HFFc6 (cell line): ENCODE measurements at regions not wholly inside any gene's neighbourhood (a gene's known extent, or its start where the extent isn't known, plus 50 kb on each side); places are given as distances from the start of the nearest gene placed in this dataset.

Experiments used
- DNase-seq: peaks from one replicate; pipeline ENCODE4 v3.0.0-alpha.2; 2018
- H3K27ac Mint-ChIP-seq: 2 replicates; pipeline ENCODE4 v1.8.0; 2020; ENCODE audit warnings: mild to moderate bottlenecking, mixed read lengths
- H3K27me3 Mint-ChIP-seq: 2 replicates; pipeline ENCODE4 v1.8.0; 2021; ENCODE audit warnings: mild to moderate bottlenecking, moderate library complexity, mixed read lengths; ENCODE audit not compliant: insufficient read depth
- H3K36me3 Mint-ChIP-seq: 2 replicates; pipeline ENCODE4 v1.8.0; 2021; ENCODE audit warnings: low read depth, mixed read lengths
- H3K4me1 Mint-ChIP-seq: 2 replicates; pipeline ENCODE4 v1.8.0; 2020; ENCODE audit warnings: low read depth, mixed read lengths
- H3K4me3 Mint-ChIP-seq: 2 replicates; pipeline ENCODE4 v1.8.0; 2020; ENCODE audit warnings: mild to moderate bottlenecking, moderate library complexity, mixed read lengths
- H3K9me3 Mint-ChIP-seq: 2 replicates; pipeline ENCODE4 v1.8.0; 2020; ENCODE audit warnings: mild to moderate bottlenecking, mixed read lengths
- CTCF ChIP-seq: fragments of 200-600 bp; sonication (generic); IDR thresholded peaks from 2 replicates; pipeline ENCODE4 v1.5.0; 2021; ENCODE audit warnings: antibody characterized with exemption, mild to moderate bottlenecking

DNA sequence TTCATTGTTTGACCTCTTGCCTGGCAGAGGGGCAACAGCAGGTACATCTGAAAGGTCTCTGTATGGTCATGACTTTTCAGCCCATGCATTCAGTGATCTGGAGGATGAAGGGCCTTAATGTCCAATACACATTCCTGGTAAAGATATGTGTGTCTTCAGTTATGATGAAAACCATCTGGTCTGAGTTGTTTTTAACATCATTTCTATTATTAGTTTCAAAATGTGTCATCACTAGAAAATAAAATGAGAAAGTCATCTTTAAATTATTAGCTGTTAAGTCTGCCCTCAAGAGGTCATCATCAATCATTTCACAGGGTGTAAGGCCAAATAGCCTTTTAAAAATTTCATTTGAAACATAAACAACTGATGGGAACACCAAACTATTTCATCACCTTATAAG is 92.1 kb upstream of the PLSCR4 start:
- no peak for TF ChIP-seq CTCF
- Mint-ChIP-seq H3K4me1 (peaks cover 11% of the 10 kb centered on the region), H3K36me3 (no peaks in the 10 kb centered on the region), H3K9me3 (no peaks in the 10 kb centered on the region), H3K27ac (no peak overlapping the region), H3K27me3 (no peaks in the 10 kb centered on the region; the same call in 1 of the 2 replicates), H3K4me3 (no peak overlapping the region)
- peak; percentile 22 for DNase-seq

GRCh38 chr3:146339349-146339748 is 88.4 kb upstream of the PLSCR4 start:
- TF ChIP-seq CTCF = no peak
- Mint-ChIP-seq H3K36me3 (no peaks in the 10 kb centered on the region), H3K4me1 (peaks cover 11% of the 10 kb centered on the region), H3K4me3 (no peak overlapping the region), H3K27ac (no peak overlapping the region), H3K9me3 (no peaks in the 10 kb centered on the region), H3K27me3 (no peaks in the 10 kb centered on the region; the same call in 1 of the 2 replicates)
- DNase-seq = no peak

- no peak for DNase-seq
- TF ChIP-seq CTCF = no peak
- H3K27me3 Mint-ChIP-seq = peaks cover 7% of the 10 kb centered on the region
- no peak overlapping the region for H3K27ac Mint-ChIP-seq
- no peaks in the 10 kb centered on the region for H3K9me3 Mint-ChIP-seq
- H3K36me3 Mint-ChIP-seq = no peaks in the 10 kb centered on the region
- peaks cover 6% of the 10 kb centered on the region for H3K4me1 Mint-ChIP-seq
- no peak overlapping the region for H3K4me3 Mint-ChIP-seq
Observed at GRCh38 chr3:146337991-146338390, 87.1 kb upstream of the PLSCR4 start.

- no peaks in the 10 kb centered on the region for H3K36me3 Mint-ChIP-seq
- H3K9me3 Mint-ChIP-seq = no peaks in the 10 kb centered on the region
- H3K4me3 Mint-ChIP-seq = no peak overlapping the region
- no peak overlapping the region for H3K27ac Mint-ChIP-seq
- no peaks in the 10 kb centered on the region for H3K4me1 Mint-ChIP-seq
- no peak for TF ChIP-seq CTCF
- no peak for DNase-seq
- H3K27me3 Mint-ChIP-seq = peaks cover 7% of the 10 kb centered on the region
Observed at GRCh38 chr3:146335386-146335785, 84.5 kb upstream of the PLSCR4 start.

DNA sequence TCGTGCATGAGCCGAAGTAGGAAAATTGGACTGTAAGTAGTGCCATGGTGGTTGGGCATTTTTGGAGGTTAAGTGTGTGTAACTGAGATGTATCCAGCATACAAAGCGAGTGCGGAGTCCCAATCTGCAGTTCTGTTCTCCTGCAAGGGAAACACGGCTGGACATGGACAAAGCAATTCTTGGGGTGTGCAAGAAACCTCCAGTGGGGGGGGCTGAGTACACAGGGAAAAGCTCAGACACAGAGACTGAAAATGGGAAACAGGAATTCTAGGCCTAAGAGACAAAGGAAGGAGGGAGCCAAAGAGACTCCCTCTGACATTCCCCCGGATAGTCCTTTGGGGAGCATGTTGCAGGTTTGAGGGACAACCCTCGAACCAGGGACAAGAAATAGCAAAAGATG is 83.2 kb upstream of the PLSCR4 start:
- peak; percentile 61 for TF ChIP-seq CTCF
- Mint-ChIP-seq H3K27ac (no peak overlapping the region), H3K36me3 (no peaks in the 10 kb centered on the region), H3K9me3 (no peaks in the 10 kb centered on the region), H3K4me1 (no peaks in the 10 kb centered on the region), H3K27me3 (peaks cover 7% of the 10 kb centered on the region), H3K4me3 (no peak overlapping the region)
- peak; percentile 6 for DNase-seq

GRCh38 chr3:146331967-146332366 is 81.1 kb upstream of the PLSCR4 start:
- peaks cover 7% of the 10 kb centered on the region for H3K27me3 Mint-ChIP-seq
- H3K4me3 Mint-ChIP-seq = no peak overlapping the region
- H3K36me3 Mint-ChIP-seq = no peaks in the 10 kb centered on the region
- no peaks in the 10 kb centered on the region for H3K4me1 Mint-ChIP-seq
- no peaks in the 10 kb centered on the region for H3K9me3 Mint-ChIP-seq
- no peak overlapping the region for H3K27ac Mint-ChIP-seq
- TF ChIP-seq CTCF = no peak
- no peak for DNase-seq
